Thyroid gland (tissue), 4 donors: ENCODE measurements at regions not wholly inside any gene's neighbourhood (a gene's known extent, or its start where the extent isn't known, plus 50 kb on each side); places are given as distances from the start of the nearest gene placed in this dataset.

Experiments used
- POLR2A ChIP-seq, 2 donors: fragments of 450-650 bp; IDR thresholded peaks; one replicate each; pipeline ENCODE4 v1.6.1; 2017; ENCODE audit warnings: antibody characterized with exemption in 2 of 2, mild to moderate bottlenecking in 2 of 2, moderate library complexity in 1 of 2
- TF ChIP-seq, protein P1 (sequence below), 6 experiments: fragments of 200-600 bp in 3 of 6; fragments of 450-650 bp in 3 of 6; sonication (generic) in 3 of 6; IDR thresholded peaks; one replicate each; pipeline ENCODE4 v1.5.1; 2016 to 2019; ENCODE audit warnings: antibody characterized with exemption in 6 of 6, mild to moderate bottlenecking in 2 of 6, inconsistent platforms in 1 of 6, moderate library complexity in 1 of 6

DNA sequence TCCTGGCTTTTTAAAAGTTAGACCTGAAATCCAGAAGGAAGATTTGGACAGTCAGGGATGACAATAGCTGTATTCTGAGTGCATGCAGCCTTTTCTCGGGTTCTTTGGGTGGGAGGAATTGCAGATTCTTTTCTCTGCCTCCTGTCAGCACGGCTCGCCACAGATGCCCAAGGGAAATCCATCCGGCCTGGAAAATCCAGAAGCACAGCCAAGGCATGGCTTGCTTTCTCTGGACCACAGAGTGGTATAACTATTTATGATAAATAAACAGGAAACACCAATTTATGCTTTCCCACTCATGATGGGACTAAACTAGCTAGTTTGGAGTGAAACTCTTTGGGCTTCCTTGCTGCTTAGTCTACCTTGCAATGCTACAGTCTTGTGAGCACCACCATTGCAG, 59.1 kb downstream of the C9orf152 start:
- no peak for TF ChIP-seq POLR2A (IDR thresholded peaks at IDR 0.05)
- TF ChIP-seq, protein P1, sequence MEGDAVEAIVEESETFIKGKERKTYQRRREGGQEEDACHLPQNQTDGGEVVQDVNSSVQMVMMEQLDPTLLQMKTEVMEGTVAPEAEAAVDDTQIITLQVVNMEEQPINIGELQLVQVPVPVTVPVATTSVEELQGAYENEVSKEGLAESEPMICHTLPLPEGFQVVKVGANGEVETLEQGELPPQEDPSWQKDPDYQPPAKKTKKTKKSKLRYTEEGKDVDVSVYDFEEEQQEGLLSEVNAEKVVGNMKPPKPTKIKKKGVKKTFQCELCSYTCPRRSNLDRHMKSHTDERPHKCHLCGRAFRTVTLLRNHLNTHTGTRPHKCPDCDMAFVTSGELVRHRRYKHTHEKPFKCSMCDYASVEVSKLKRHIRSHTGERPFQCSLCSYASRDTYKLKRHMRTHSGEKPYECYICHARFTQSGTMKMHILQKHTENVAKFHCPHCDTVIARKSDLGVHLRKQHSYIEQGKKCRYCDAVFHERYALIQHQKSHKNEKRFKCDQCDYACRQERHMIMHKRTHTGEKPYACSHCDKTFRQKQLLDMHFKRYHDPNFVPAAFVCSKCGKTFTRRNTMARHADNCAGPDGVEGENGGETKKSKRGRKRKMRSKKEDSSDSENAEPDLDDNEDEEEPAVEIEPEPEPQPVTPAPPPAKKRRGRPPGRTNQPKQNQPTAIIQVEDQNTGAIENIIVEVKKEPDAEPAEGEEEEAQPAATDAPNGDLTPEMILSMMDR (IDR thresholded peaks at IDR 0.05), result no peak
